Ovary (tissue), 7 donors: ENCODE measurements at regions not wholly inside any gene's neighbourhood (a gene's known extent, or its start where the extent isn't known, plus 50 kb on each side); places are given as distances from the start of the nearest gene placed in this dataset.

Source experiments
- DNase-seq, 5 donors: peaks; one replicate each; pipeline ENCODE4 v3.0.0-alpha.2; 2019 to 2020
- H3K27ac ChIP-seq, 2 donors: fragments of 200-600 bp; one replicate each; pipeline versions ENCODE4 v1.5.1 to v1.8.0; 2019 to 2022
- H3K27me3 ChIP-seq: fragments of 200-600 bp; one replicate; pipeline ENCODE4 v1.8.0; 2022
- H3K36me3 ChIP-seq: fragments of 200-600 bp; sonication (generic); one replicate; pipeline ENCODE4 v1.5.1; 2019
- H3K4me1 ChIP-seq: one replicate; pipeline ENCODE4 v1.8.1; 2013; ENCODE audit warnings: mild to moderate bottlenecking, moderate library complexity; ENCODE audit not compliant: insufficient read depth
- H3K4me3 ChIP-seq: fragments of 200-600 bp; sonication (generic); one replicate; pipeline ENCODE4 v1.5.1; 2017
- H3K9me3 ChIP-seq, 2 donors: fragments of 200-600 bp in 1 of 2; sonication (generic) in 1 of 2; one replicate each; pipeline versions ENCODE4 v1.5.1 to v1.8.1; 2013 to 2019; ENCODE audit warnings: mild to moderate bottlenecking in 1 of 2, moderate library complexity in 1 of 2
- CTCF ChIP-seq, 3 donors: fragments of 450-650 bp in 2 of 3; fragments of 200-600 bp in 1 of 3; IDR thresholded peaks; one replicate each; pipeline versions ENCODE4 v1.5.1 to v1.8.0; 2016 to 2022; ENCODE audit warnings: antibody characterized with exemption in 3 of 3, mild to moderate bottlenecking in 1 of 3
- EP300 ChIP-seq: sonication (generic); formaldehyde crosslinking; IDR thresholded peaks from one replicate; pipeline ENCODE4 v1.6.1; 2017; ENCODE audit warnings: antibody characterized with exemption
- POLR2A ChIP-seq: fragments of 450-650 bp; IDR thresholded peaks from one replicate; pipeline ENCODE4 v1.6.1; 2017; ENCODE audit warnings: antibody characterized with exemption, mild to moderate bottlenecking, moderate library complexity
- WGBS, 3 donors: extraction: QIAGEN DNeasy Blood & Tissue Kit in 1 of 3; methylation state at CpG; one replicate each; pipeline versions ENCODE4 v1.1.5 to v1.1.7; 2013 to 2017; 5-methylcytosine and 5-hydroxymethylcytosine counted together
- intact Hi-C, 4 donors: fragments of 100-400 bp; cut with DNase I; formaldehyde crosslinking; loops; one replicate each; pipeline versions ENCODE4 v1.11.0 to v1.15.1; 2022 to 2023
- donor health status: DM: no; HTN: no; CAD: no; lungs with moderate emphysema.
- donor health status: DM: no; HTN: no; CAD: no.
- donor health status: Bipolar disorder and iron deficiency.
- donor health status: DM: no; HTN: no; CAD: no.
- donor health status: DM: yes; HTN: yes; CAD: no.

GRCh38 chr10:84826704-84827103 is 498.3 kb downstream of the CCSER2 start:
- DNase-seq, result no peak
- Histone ChIP-seq H3K36me3 (no peaks in the 10 kb centered on the region), H3K27ac (no peak overlapping the region), H3K4me1 (no peaks in the 10 kb centered on the region), H3K9me3 (no peaks in the 10 kb centered on the region), H3K27me3 (no peaks in the 10 kb centered on the region), H3K4me3 (no peak overlapping the region)
- 52 to 69% (median 57%) methylated on average over 3 of the region's 3 CpGs for WGBS, 3 donors
- TF ChIP-seq POLR2A, result no peak
- no peak for TF ChIP-seq CTCF (IDR thresholded peaks at IDR 0.05)
- no peak for TF ChIP-seq EP300
- intact Hi-C loops, result no loop called here

- Histone ChIP-seq H3K4me1 (no peaks in the 10 kb centered on the region), H3K27me3 (no peaks in the 10 kb centered on the region), H3K9me3 (no peaks in the 10 kb centered on the region), H3K36me3 (no peaks in the 10 kb centered on the region), H3K4me3 (no peak overlapping the region), H3K27ac (no peak overlapping the region)
- TF ChIP-seq EP300 (no peak), POLR2A (no peak), CTCF (IDR thresholded peaks at IDR 0.05) (no peak)
- DNase-seq, result no peak
- WGBS, 3 donors, result 73 to 80% (median 76%) methylated on average over 7 of the region's 7 CpGs
- intact Hi-C loops, result no loop called here
These were observed 500.7 kb downstream of the CCSER2 start for GRCh38 chr10:84829131-84829530.

- no peak overlapping the region for H3K27ac ChIP-seq
- H3K27me3 ChIP-seq, result no peaks in the 10 kb centered on the region
- no peak for DNase-seq
- 48 to 56% (median 53%) methylated on average over 3 of the region's 3 CpGs for WGBS, 3 donors
- no peaks in the 10 kb centered on the region for H3K4me1 ChIP-seq
- H3K4me3 ChIP-seq, result no peak overlapping the region
- no peak for TF ChIP-seq POLR2A
- TF ChIP-seq CTCF (IDR thresholded peaks at IDR 0.05), result no peak
- TF ChIP-seq EP300, result no peak
- no peaks in the 10 kb centered on the region for H3K36me3 ChIP-seq
- no peaks in the 10 kb centered on the region for H3K9me3 ChIP-seq
- intact Hi-C loops, result no loop called here
These were observed 508.8 kb downstream of the CCSER2 start for GRCh38 chr10:84837041-84837812.

GRCh38 chr10:84837877-84838276 is 509.5 kb downstream of the CCSER2 start:
- 34 to 65% (median 44%) methylated on average over 10 of the region's 10 CpGs for whole genome bisulfite sequencing, 3 donors
- DNase-seq, result no peak
- no peak overlapping the region for H3K27ac ChIP-seq
- intact Hi-C loops, result no loop called here
- H3K4me3 ChIP-seq, result no peak overlapping the region
- H3K27me3 ChIP-seq, result no peaks in the 10 kb centered on the region
- no peaks in the 10 kb centered on the region for H3K4me1 ChIP-seq
- H3K36me3 ChIP-seq, result no peaks in the 10 kb centered on the region
- no peaks in the 10 kb centered on the region for H3K9me3 ChIP-seq
- TF ChIP-seq POLR2A (no peak), EP300 (no peak), CTCF (IDR thresholded peaks at IDR 0.05) (no peak)
